ENCODE measurements at regions not wholly inside any gene's neighbourhood (a gene's known extent, or its start where the extent isn't known, plus 50 kb on each side); places are given as distances from the start of the nearest gene placed in this dataset.

DNA sequence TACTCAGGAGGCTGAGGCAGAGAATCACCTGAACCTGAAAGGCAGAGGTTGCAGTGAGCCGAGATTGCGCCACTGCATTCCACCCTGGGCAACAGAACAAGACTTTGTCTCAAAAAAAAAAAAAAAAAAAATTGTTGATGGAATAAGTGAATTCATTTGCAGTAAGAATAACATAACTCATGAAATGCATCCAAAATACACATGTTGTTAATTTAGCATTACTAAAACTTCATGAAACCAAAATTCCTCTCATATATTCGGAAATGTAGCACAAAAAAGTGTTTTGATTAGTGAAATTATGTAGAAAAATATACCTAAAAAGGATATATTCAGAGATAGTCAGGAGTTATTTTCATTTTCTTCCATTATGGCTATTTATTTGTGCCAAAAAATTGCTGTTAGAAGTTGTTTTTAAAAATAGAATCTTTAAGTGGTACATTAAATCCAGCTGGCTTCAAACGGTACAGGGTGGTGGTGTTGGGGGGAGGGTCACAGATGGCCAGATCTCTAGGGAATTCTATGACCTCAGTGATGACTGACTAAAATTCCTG lies 78.2 kb upstream of the UGP2 start:
- TF ChIP-seq SP1 (IDR thresholded peaks at IDR 0.05): no peak
- TF ChIP-seq CTBP1 (IDR thresholded peaks at IDR 0.05; ENCODE audit: borderline replicate concordance): no peak
- no peak for TF ChIP-seq BHLHE40 (IDR thresholded peaks at IDR 0.05; ENCODE audit: borderline replicate concordance)
- TF ChIP-seq, protein P1, sequence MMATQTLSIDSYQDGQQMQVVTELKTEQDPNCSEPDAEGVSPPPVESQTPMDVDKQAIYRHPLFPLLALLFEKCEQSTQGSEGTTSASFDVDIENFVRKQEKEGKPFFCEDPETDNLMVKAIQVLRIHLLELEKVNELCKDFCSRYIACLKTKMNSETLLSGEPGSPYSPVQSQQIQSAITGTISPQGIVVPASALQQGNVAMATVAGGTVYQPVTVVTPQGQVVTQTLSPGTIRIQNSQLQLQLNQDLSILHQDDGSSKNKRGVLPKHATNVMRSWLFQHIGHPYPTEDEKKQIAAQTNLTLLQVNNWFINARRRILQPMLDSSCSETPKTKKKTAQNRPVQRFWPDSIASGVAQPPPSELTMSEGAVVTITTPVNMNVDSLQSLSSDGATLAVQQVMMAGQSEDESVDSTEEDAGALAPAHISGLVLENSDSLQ (IDR thresholded peaks at IDR 0.05): no peak
- no peak for TF ChIP-seq HDGF (IDR thresholded peaks at IDR 0.05; ENCODE audit: borderline replicate concordance)
- TF ChIP-seq FOXM1 (IDR thresholded peaks at IDR 0.05; ENCODE audit: borderline replicate concordance): no peak
- no peak for TF ChIP-seq LEF1 (IDR thresholded peaks at IDR 0.05; ENCODE audit: borderline replicate concordance)
- TF ChIP-seq ZNF384 (IDR thresholded peaks at IDR 0.05): no peak
- no peak for TF ChIP-seq ARNT (IDR thresholded peaks at IDR 0.05)
- no peak for TF ChIP-seq L3MBTL2 (conservative IDR thresholded peaks at IDR 0.05)
- TF ChIP-seq SUZ12 (IDR thresholded peaks at IDR 0.05): no peak
- TF ChIP-seq FOXA1 (IDR thresholded peaks at IDR 0.05): no peak
- no peak for TF ChIP-seq FOXK2 (IDR thresholded peaks at IDR 0.05)
